ENCODE measurements at regions not wholly inside any gene's neighbourhood (a gene's known extent, or its start where the extent isn't known, plus 50 kb on each side); places are given as distances from the start of the nearest gene placed in this dataset.

DNA sequence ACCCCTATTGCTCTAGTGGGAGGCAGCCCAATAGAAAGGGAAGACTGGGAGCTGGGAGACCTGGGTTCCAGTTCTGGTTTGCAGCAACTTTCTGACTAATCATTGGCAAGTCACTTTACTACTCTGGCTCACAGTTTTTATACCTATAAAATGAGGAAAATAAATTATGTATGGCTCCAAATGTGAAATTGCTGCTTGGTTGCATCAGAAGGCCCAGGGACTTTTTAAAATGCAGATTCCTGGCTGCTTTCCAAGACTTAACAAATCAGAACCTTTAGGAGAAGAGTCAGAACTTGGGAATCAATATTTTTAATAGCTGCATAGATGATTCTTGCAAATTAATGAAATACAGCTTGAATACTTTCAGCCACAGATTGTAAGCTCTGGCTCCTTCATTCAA, 943.9 kb downstream of the EPHA4 start (continued):
- TF ChIP-seq, protein P1, sequence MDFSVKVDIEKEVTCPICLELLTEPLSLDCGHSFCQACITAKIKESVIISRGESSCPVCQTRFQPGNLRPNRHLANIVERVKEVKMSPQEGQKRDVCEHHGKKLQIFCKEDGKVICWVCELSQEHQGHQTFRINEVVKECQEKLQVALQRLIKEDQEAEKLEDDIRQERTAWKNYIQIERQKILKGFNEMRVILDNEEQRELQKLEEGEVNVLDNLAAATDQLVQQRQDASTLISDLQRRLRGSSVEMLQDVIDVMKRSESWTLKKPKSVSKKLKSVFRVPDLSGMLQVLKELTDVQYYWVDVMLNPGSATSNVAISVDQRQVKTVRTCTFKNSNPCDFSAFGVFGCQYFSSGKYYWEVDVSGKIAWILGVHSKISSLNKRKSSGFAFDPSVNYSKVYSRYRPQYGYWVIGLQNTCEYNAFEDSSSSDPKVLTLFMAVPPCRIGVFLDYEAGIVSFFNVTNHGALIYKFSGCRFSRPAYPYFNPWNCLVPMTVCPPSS (IDR thresholded peaks at IDR 0.05) = no peak
- TF ChIP-seq RFX1 (IDR thresholded peaks at IDR 0.05) (no peak), KIAA2018 (CRISPR knock-in tag; IDR thresholded peaks at IDR 0.05; ENCODE audit: borderline replicate concordance) (no peak), ZNF232 (CRISPR knock-in tag; IDR thresholded peaks at IDR 0.05; ENCODE audit: borderline replicate concordance) (no peak), TOE1 (CRISPR knock-in tag; IDR thresholded peaks at IDR 0.05) (no peak)
